CD4-positive, alpha-beta T cell treated with Interleukin-21 for 1 hour (primary cell): ENCODE measurements at regions not wholly inside any gene's neighbourhood (a gene's known extent, or its start where the extent isn't known, plus 50 kb on each side); places are given as distances from the start of the nearest gene placed in this dataset.

Experiments used
- DNase-seq: peaks from one replicate; pipeline ENCODE4 v3.0.0-alpha.2; 2020

DNA sequence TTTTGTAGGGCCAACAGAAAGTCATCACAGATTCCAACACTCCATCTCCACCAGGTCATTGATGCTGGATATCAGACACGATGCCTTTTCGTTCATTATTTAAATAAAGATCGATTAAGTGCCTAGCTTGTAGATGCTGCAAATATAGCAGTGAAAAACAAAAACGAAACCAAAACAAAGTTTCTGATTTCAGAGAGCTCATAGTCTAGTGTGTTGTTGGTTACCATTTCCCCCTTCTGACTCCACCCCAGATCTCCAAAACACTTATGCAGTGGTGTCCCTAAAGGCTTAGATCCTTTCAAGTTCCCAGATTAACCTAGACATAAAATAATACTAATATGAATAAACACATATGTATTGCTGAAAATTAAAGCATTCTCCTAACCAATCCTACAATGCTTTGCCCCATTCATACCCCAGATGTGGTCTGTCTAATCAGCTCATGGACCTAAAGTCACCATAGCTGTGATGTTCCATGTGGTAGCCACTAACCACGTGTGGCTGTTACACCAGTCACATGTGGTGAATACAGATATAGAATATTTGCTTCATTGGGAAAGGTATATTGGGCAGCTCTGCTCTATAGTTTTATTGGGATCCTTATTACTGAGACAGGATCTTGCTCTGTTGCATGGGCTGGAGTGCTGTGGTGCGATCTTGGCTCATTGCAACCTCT lies 787.2 kb downstream of the TDRD15 start:
- no peak for DNase-seq

DNA sequence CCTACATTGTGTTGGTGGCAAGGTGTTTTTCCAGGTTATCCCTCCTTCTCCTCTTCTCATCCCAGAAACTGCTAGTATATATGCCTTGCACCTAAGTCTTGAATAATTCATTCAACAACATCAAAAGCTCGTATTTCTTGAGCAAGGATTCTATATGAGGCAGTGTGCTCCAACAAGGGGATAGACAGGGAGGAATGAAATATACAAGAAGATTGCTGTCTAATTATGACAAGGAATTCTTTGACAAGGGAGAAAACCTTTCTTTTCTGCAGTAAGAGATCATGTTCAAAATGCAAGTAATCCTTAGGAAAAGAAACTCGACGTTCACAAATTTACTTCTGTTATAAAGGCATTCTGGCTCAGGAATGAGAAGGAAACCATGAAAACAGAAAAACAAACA lies 788.6 kb downstream of the TDRD15 start:
- DNase-seq = no peak

DNA sequence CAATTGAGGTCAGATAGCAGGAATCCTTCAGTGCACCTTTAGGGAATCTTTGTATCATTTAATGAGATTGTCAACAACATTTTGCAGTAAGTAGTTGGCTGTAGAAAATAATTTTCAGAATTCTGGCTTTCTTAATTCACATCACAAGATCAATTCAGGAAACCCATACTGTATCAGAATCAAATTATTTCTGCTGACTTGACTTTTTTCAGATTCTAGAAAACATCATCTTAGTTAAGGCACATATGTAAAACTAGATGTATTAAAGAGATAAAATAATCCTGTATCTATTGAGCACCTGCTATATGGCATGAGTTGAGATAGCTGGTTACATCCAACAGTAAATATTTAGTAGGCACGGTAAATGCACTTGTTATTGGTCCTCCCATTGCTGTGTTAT lies 791.4 kb downstream of the TDRD15 start:
- DNase-seq = no peak

DNA sequence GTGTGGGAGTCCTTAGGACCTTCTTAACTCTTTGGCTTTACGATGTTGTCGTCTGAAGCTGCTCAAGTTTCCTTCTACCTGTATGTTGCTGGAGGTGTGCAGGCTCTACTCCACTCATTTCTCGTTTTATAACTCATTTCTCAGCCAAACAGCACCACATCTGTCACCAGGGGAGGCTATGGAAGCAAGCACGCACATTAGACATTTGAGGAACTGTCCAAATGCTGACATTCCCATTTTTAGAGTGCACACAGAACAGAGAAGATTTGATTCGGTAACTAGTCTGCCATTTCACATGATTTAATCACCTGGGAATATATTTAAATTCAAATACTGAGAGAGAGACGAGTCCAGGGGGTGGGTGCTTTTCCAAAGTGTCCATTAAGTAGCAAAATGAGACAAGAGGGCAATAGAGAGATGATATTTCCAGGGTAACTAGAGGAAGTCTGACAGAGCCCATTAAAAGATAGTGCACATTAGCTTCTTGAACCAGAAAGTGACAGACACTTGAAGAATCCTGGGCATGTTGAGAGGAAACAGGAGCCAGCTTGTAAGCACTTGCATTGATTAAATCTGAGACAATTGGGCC lies 793.3 kb downstream of the TDRD15 start:
- no peak for DNase-seq

DNA sequence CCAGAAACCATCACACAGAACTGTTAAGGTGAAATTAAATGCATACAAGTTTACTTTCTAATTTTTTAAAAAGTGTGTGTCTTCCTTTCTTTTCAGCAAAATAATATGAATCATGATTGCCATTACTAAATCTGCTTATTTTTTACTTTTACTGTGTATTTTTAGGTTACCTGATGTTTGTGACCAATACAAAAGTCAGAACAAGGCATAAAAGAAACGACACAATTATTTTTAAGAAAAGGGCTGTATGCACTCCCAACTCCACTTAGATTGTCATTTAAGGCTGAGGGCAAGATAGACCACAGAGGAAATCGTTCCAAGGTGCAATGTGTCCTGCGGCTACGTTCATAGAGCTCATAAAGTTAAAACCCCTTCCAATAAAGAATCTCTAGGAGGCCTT lies 797.0 kb downstream of the TDRD15 start:
- DNase-seq = no peak

DNA sequence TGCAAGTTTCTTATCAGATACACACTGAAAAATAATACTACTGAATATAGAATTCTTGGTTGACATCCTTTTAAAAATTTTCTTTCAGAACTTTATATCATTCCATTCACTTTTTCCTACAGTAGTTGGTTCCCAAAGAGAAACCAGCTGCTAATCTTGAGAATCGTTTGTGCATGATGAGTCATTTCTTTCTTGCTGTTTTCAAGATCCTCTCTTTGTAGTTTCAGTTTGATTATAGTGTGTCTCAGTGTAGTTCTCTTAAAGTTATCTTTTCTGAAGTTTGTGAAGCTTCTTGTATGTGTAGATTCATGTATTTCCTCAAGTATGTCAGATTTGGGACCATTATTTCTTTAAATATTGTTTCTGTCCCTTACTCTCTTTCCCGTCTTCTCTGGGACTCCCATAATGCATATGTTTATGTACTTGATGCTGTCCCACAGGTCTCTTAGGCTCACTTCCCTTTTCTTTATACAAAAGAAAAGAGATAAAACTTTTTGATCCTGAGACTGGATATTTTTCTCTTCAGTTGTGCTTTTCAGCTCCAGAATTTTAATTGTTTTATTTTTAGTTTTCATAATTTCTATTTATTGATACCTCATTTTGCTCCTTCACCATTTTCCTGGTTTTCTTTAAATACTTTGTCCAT lies 801.0 kb downstream of the TDRD15 start:
- no peak for DNase-seq

DNA sequence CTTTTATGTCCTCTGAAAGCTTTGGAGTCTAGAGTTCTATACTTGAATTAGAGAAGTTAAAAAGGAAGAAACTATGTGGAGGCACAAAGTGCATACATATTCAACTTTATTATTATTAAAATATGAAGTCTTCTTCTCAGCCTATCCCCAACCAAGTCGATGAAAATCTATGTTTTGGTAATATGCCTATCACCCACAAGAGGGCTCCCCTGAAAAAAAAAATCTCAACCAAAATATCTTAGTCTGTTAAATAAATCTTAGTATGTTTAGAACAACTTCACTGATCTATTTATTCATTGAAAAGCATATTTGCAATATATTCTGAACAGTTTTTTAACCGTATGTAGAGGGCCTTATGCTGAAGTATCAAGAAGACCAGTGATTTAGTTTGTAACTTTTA lies 804.5 kb downstream of the TDRD15 start:
- no peak for DNase-seq

DNA sequence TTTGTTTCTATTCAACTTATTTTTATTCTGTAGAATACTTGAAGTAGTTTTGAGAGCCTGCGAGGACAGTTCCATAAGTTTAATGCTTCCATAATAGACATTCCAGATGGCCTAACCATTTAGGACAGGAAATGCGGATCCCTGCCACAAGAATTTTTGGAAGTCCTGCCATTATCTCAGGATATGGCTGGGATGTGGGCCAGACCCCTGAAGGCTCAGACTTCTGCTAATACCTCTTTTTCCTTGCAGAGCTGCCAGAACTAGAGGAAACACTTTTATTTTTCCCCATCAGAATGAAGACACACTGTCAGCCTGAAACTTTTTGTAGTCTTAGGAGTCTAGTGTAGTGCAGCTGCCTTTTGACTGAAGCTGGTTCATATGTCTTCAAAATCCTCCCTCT lies 806.5 kb downstream of the TDRD15 start:
- DNase-seq = no peak

DNA sequence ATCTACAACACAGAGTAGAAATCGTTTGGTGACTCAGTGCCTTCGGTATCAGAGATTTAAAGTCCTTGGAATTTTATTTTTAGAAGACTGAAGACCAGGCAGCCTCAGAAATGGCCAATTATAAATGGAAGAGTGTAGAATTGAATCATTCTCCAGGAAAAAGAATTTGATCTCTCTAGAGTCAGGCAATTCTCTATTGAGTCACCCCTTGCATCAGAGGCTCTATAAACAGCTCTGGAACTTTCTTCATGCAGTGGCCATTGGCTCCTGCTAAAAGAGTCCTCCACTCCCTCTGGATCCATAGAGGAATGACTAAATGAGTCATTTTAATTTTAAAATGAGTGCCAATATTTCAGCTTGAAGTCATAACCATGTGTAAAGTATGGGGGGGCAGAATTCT lies 816.2 kb downstream of the TDRD15 start:
- no peak for DNase-seq

DNA sequence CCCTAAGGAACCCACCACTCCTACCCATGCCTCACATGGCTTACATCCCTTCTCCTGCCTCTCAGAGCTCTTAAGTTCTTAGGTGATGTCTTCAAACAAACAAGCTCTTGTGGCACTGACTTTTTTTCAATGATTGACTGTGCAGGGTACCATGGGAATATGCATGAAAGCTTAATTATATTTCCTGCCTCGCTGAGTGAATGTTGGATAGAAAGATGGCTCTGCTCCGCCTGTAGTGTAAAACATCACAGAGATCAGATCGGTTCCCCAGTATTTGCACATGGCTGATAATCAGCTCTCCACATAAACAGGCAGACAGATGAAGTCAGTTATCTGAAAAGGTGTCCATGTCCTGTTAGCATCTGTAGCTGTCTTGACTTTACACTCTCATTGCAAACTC lies 820.8 kb downstream of the TDRD15 start:
- DNase-seq = no peak

DNA sequence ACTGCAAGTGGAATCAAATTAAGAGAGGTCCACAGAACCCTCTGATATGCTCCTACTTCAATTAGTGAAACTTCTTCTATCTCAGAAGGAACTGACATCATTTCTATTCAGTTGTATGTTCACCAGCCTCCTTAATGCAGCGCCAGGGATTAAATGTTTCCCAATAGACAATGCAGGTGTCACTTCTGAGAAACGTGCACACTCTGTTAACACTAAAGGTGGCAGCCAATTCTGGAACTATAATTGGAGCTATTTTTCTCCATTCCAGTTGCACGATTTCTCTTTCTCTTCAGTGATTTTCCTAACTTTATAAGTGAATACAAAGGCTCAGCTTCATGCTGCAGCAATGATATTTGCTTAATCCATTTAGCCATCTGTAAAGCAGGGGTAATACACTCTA lies 821.9 kb downstream of the TDRD15 start:
- DNase-seq = no peak

DNA sequence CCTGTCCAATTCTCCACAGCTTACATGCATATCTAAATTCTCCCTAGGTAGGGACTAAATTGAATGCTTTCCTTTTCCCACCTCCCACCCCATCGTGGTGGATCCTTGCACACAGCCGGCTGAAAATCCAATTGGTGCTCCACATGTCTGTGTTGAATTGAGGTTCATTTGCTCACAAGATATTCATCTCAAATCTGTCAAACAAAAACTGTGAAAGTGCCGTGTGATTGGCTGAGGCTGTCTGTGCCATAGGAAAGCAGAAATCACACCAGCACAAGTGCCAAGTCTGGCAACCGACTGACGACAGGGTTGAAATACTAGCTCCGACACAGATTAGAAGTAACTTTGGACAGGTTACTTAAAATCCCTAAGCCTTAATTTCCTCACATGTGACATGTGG lies 823.3 kb downstream of the TDRD15 start:
- no peak for DNase-seq

DNA sequence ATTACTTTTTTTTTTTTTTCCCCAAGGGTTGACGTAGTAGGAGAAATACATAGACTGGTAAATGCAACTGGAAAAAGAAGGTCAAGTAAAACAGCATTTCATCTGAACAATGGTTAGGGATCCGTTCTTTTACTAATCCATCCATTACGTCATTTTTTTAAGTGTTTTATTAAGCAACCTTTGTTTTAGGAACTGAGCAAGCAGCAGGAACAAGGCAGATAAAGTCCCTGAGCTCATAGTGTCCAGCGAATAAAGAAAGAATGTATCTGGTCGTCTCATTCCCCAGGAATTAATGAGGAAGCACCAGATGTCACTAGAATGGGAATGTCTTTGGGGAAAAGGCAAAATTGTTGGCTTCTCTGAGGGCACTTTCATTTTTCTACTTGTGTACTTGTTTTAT lies 842.4 kb downstream of the TDRD15 start:
- DNase-seq = no peak

DNA sequence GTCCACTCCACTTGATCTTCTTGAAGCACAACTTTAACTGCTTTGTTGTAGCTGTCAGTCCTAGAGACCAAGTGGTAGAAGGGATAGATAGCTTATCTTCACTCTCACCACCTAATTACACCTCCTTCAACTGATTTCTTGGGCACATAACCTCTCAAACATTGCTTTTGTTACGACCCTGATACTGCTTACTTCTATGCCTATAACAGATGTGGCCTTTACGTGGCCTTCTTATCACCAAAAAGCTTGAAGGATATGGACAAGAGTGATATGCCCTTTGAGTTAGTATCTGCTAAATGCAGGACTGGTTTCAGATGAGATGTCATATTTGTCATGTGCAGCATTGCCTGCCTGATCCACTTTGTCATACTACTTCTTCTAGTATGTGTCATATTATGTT lies 847.2 kb downstream of the TDRD15 start:
- no peak for DNase-seq

DNA sequence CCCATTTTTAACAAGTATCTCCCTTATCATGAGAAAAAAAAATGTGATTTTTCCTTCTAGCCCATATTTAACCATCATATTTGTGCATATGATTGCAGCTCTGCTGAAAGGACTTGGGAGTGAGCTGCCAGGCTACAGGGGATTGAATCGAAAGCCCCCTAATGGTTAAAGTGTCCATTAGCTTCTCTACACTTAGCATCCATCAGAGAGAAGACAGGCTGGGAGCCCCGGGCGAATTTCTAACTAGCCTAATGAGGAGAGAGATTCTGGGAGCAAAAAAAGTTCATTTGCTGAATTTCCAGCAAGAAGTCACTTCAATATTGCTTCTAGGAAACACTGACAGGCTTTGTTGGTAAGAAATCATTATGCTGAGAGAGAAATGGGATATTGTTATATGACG lies 848.8 kb downstream of the TDRD15 start:
- no peak for DNase-seq

DNA sequence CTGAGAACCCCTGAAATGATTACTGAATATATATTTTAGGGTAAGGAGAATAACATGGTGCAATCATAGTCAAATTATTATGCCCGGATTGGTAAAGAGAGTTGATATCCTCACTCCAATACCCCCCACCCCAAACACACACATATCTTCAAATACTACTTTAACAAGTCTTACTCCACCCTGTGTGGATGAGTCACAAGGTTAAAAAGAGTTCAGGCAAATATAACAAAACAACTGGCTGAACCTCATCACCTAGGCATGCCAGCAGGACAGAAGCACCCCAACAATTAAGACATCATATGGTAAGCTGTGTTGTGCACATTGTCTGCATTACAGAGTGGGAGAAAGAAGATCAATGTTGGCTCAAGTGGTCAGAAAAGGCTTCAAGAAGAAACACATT lies 857.4 kb downstream of the TDRD15 start:
- DNase-seq = no peak

DNA sequence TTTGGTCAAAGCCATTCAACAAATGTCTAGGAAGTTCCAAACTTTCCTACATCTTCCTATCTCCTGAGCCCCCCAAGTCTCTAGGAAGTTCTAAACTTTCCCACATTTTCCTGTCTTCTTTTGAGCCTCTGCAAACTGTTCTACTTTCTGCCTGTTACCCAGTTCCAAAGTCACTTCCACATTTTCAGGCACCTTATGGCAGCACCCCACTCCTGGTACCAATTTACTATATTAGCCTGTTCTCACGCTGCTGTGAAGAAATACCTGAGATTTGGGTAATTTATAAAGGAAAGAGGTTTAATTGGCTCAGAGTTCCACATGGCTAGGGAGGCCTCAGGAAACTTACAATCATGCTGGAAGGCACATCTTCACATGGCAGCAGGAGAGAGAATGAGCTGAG lies 869.2 kb downstream of the TDRD15 start:
- DNase-seq = no peak

DNA sequence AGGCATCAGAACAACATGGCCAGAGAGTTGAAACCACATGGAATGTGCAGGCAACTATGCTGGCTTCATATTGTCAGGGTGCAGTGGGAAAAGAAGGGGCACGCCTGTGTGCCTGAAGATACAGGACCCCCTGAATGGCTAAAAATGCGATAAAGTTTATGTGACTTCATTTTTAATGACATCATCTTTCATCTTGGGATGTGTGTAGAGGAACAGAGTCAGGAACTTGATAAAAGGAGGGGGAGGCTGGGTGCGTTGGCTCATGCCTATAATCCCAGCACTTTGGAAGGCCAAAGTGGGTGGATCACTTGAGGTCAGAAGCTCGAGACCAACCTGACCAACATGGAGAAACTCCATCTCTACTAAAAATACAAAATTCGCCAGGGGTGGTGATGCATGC lies 872.6 kb downstream of the TDRD15 start:
- no peak for DNase-seq

DNA sequence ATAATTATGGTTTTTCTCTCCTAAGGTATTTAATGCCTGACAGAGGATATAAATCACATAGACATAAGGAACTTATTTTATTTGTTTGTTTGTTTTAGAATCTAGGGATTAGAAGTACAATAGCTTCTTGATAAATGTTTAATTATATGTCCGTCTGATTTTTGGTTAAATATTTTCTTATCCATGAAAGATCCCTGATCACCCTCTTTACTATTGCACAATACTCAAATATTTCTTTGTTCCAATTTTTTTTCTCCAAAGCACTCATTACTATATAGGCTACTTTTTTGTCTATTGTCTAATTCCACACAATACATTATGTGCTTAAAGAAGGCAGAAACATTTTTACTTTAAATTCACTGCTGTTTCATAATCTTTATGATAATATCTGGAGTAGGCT lies 875.8 kb downstream of the TDRD15 start:
- no peak for DNase-seq

DNA sequence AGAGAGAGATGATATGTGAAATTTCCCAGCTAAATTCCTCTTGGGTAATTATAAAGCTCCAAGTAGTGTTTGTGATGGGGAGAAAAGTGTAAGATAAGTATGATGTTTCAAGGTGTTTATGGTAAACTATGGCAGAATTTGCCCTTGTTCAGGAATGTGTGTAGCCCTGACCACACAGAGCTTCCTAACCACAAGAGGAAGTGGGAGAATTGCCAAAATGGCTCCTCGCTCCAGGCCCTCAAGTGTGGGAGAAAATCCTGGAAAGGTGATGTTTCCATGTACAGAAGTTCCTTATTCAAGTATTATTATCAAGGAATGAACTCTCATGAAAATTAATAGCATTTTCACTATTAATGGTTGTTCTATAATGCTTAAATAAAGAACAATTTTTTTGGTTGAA lies 878.3 kb downstream of the TDRD15 start:
- DNase-seq = no peak

DNA sequence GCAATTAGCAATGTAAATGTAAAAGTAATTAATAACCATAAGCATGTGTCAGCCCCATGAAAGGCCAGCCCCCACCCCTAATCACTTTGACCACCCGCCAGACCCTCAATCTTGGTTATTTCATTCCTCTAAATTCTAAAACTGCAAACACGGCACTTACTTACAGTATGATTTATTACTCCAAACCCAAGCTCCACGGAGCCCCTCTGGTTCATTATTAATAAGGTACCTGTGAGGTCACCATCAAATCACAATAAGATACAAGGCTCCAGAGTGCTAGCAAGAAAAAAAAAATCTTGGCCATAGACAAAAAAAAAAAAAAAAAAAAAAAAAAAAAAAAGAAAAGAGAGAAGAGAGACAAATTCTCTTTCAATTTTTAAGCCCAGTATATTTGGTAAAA lies 879.5 kb downstream of the TDRD15 start:
- no peak for DNase-seq

DNA sequence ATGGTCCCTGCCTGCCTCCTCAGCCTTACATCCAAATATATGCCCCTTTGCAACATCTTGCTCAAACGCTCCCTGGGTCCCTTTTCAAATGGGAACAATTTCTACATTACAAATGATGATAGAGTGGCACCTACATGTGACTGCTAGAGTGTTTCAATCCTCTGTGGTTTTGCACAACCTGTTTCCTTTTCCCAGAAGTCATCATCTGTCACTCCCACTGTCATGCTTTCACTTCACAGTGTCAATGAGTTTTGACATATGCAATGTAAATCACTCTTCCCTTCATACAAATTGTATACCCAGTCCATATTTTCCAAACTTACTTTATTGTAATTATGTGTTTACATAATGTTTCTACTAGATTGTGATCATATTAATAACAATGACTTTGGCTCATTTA lies 887.3 kb downstream of the TDRD15 start:
- DNase-seq = no peak

DNA sequence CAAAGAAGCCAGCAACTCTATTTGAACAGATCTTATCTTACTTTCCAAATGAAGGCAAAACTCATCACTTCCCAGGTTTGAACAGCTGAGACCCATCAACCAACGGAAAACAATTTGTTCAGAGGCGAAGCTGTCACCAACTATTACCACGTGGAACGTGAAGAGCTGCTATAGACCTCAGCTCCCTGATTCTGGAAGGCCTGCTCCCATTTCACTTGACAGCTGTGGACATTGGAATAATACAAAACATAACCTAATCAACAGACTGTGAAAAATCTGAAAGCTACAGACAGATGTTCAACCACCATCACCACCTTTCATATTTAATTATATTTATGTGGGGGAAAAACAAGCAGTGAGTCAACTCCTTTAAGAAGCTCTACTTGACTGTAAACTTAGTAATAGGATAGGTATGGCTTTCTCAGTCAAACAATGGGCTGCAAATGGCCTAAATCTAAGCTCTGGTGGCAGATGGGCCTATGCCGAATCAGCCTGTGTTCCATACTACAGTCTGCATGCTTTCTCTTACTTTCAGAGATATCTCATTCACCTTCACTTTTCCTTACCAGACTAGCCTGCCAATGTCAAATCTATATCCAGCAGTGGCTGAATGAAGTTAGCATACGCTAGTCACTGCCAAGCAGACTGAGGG lies 896.4 kb downstream of the TDRD15 start:
- no peak for DNase-seq

DNA sequence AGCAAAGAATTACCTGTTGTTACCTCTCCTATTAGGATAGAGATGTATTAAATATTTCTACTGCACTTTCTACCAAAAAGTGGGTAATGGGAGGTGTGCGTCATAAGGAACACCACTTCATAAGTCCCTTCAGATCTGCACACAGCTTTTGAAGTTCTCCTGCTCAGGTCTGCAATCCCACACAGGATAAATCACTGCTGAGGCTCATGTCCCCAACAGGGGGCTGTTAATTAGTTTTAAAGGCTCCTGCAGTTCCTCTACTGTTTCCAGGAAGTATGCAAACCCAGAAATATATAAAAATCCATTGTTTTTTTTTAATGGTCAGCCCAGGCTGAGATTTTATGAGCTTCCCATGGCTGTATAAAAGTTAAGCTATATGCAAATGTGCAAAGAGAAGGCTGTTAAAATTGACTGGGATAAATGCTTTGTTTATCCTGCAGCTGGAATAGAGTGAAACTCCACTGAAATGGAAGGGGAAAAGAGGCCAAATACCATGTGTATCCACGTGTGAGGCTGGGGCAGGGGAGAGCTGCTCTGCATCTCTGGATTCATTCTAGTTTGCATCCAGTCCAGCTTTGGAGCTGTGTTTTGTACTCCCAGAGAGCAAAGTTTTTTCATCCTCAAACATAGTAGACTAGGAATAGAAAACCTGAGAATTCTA lies 903.7 kb downstream of the TDRD15 start:
- DNase-seq = no peak
